Suprapubic skin (tissue), 3 donors: ENCODE measurements at regions not wholly inside any gene's neighbourhood (a gene's known extent, or its start where the extent isn't known, plus 50 kb on each side); places are given as distances from the start of the nearest gene placed in this dataset.

Source experiments
- EP300 ChIP-seq: sonication (generic); formaldehyde crosslinking; IDR thresholded peaks from one replicate; pipeline ENCODE4 v1.6.1; 2017; ENCODE audit warnings: antibody characterized with exemption
- TF ChIP-seq, protein P1 (sequence below), 2 donors: fragments of 200-600 bp in 1 of 2; fragments of 450-650 bp in 1 of 2; sonication (generic) in 1 of 2; IDR thresholded peaks; one replicate each; pipeline ENCODE4 v1.5.1; 2016 to 2019; ENCODE audit warnings: antibody characterized with exemption in 2 of 2, mild to moderate bottlenecking in 1 of 2, moderate library complexity in 1 of 2

GRCh38 chr18:73315381-73315780 is 447.6 kb upstream of the NETO1 start:
- TF ChIP-seq, protein P1, sequence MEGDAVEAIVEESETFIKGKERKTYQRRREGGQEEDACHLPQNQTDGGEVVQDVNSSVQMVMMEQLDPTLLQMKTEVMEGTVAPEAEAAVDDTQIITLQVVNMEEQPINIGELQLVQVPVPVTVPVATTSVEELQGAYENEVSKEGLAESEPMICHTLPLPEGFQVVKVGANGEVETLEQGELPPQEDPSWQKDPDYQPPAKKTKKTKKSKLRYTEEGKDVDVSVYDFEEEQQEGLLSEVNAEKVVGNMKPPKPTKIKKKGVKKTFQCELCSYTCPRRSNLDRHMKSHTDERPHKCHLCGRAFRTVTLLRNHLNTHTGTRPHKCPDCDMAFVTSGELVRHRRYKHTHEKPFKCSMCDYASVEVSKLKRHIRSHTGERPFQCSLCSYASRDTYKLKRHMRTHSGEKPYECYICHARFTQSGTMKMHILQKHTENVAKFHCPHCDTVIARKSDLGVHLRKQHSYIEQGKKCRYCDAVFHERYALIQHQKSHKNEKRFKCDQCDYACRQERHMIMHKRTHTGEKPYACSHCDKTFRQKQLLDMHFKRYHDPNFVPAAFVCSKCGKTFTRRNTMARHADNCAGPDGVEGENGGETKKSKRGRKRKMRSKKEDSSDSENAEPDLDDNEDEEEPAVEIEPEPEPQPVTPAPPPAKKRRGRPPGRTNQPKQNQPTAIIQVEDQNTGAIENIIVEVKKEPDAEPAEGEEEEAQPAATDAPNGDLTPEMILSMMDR (IDR thresholded peaks at IDR 0.05), result no peak
- TF ChIP-seq EP300, result no peak
